ENCODE measurements at regions not wholly inside any gene's neighbourhood (a gene's known extent, or its start where the extent isn't known, plus 50 kb on each side); places are given as distances from the start of the nearest gene placed in this dataset.

- no peak for TF ChIP-seq POLR2AphosphoS5 (IDR thresholded peaks at IDR 0.05; ENCODE audit: low read depth)
- no peak for TF ChIP-seq CTCF (IDR thresholded peaks at IDR 0.05; ENCODE audit: insufficient read depth, low read length)
- no peak for TF ChIP-seq SPI1 (IDR thresholded peaks at IDR 0.05; ENCODE audit: borderline replicate concordance, low read depth)
- no peak for TF ChIP-seq GABPA (IDR thresholded peaks at IDR 0.05; ENCODE audit: low read depth)
- TF ChIP-seq REST (IDR thresholded peaks at IDR 0.05; ENCODE audit: insufficient replicate concordance, low read depth), result no peak
- H3K4me3 ChIP-seq (replicated peaks; ENCODE audit: insufficient read depth, low read length), result no peak overlapping the region
- no peak overlapping the region for H3K27ac ChIP-seq (replicated peaks)
- no peaks in the 10 kb centered on the region for H3K27me3 ChIP-seq (ENCODE audit: insufficient read depth, poor library complexity, severe bottlenecking)
- DNase-seq (ENCODE audit: low read depth in 1 of 2, low spot score in 1 of 2), result no peak
These were observed 319.3 kb upstream of the NECTIN3 start for GRCh38 chr3:110752307-110752706.

- no peak for TF ChIP-seq POLR2AphosphoS5 (IDR thresholded peaks at IDR 0.05; ENCODE audit: low read depth)
- TF ChIP-seq SPI1 (IDR thresholded peaks at IDR 0.05; ENCODE audit: borderline replicate concordance, low read depth), result no peak
- no peak for TF ChIP-seq GABPA (IDR thresholded peaks at IDR 0.05; ENCODE audit: low read depth)
- Histone ChIP-seq H3K27me3 (ENCODE audit: insufficient read depth, poor library complexity, severe bottlenecking) (no peaks in the 10 kb centered on the region), H3K27ac (replicated peaks) (no peak overlapping the region), H3K4me3 (replicated peaks; ENCODE audit: insufficient read depth, low read length) (no peak overlapping the region)
- no peak for DNase-seq (ENCODE audit: low read depth in 1 of 2, low spot score in 1 of 2)
These were observed 318.1 kb upstream of the NECTIN3 start for GRCh38 chr3:110753516-110753915.

- H3K4me3 ChIP-seq (replicated peaks; ENCODE audit: insufficient read depth, low read length), result no peak overlapping the region
- H3K27me3 ChIP-seq (ENCODE audit: insufficient read depth, poor library complexity, severe bottlenecking), result no peaks in the 10 kb centered on the region
- no peak for DNase-seq (ENCODE audit: low read depth in 1 of 2, low spot score in 1 of 2)
- no peak overlapping the region for H3K27ac ChIP-seq (replicated peaks)
- TF ChIP-seq POLR2AphosphoS5 (IDR thresholded peaks at IDR 0.05; ENCODE audit: low read depth) (no peak), SPI1 (IDR thresholded peaks at IDR 0.05; ENCODE audit: borderline replicate concordance, low read depth) (no peak)
These were observed 317.3 kb upstream of the NECTIN3 start for GRCh38 chr3:110754212-110754916.

- no peak for TF ChIP-seq SPI1 (IDR thresholded peaks at IDR 0.05; ENCODE audit: borderline replicate concordance, low read depth)
- no peak for TF ChIP-seq REST (IDR thresholded peaks at IDR 0.05; ENCODE audit: insufficient replicate concordance, low read depth)
- DNase-seq (ENCODE audit: low read depth in 1 of 2, low spot score in 1 of 2), result no peak
- H3K27me3 ChIP-seq (ENCODE audit: insufficient read depth, poor library complexity, severe bottlenecking), result no peaks in the 10 kb centered on the region
- H3K27ac ChIP-seq (replicated peaks), result no peak overlapping the region
- H3K4me3 ChIP-seq (replicated peaks; ENCODE audit: insufficient read depth, low read length), result no peak overlapping the region
These were observed 316.3 kb upstream of the NECTIN3 start for GRCh38 chr3:110755345-110755744.

- H3K27me3 ChIP-seq (ENCODE audit: insufficient read depth, poor library complexity, severe bottlenecking), result no peaks in the 10 kb centered on the region
- H3K27ac ChIP-seq (replicated peaks), result no peak overlapping the region
- TF ChIP-seq REST (IDR thresholded peaks at IDR 0.05; ENCODE audit: insufficient replicate concordance, low read depth) (no peak), POLR2AphosphoS5 (IDR thresholded peaks at IDR 0.05; ENCODE audit: low read depth) (no peak)
- H3K4me3 ChIP-seq (replicated peaks; ENCODE audit: insufficient read depth, low read length), result no peak overlapping the region
- no peak for DNase-seq (ENCODE audit: low read depth in 1 of 2, low spot score in 1 of 2)
These were observed 314.9 kb upstream of the NECTIN3 start for GRCh38 chr3:110756705-110757104.
